GM23248 (cell line): ENCODE measurements at regions not wholly inside any gene's neighbourhood (a gene's known extent, or its start where the extent isn't known, plus 50 kb on each side); places are given as distances from the start of the nearest gene placed in this dataset.

Experiments
- EZH2 ChIP-seq: fragments of 200-600 bp; sonication (generic); IDR thresholded peaks from 2 replicates; pipeline ENCODE4 v1.6.1; 2018; ENCODE audit warnings: antibody characterized with exemption, mild to moderate bottlenecking; ENCODE audit not compliant: insufficient read depth, poor library complexity, severe bottlenecking
- EZH2phosphoT487 ChIP-seq: fragments of 200-600 bp; sonication (generic); IDR thresholded peaks from 2 replicates; pipeline ENCODE4 v1.6.1; 2018; ENCODE audit warnings: antibody characterized with exemption, moderate library complexity, mild to moderate bottlenecking, low read depth; ENCODE audit not compliant: insufficient read depth

- TF ChIP-seq EZH2 (no peak), EZH2phosphoT487 (no peak)
These were observed 52.2 kb upstream of the KMT2E start for GRCh38 chr7:104961821-104962220.
